Smooth muscle cell (in vitro differentiated cells): ENCODE measurements at regions not wholly inside any gene's neighbourhood (a gene's known extent, or its start where the extent isn't known, plus 50 kb on each side); places are given as distances from the start of the nearest gene placed in this dataset.

ENCODE experiments used
- DNase-seq: peaks from one replicate; lab custom pipeline; 2025; ENCODE audit not compliant: unreplicated experiment; lab: John Stamatoyannopoulos, UW
- H2AFZ ChIP-seq: fragments of 200-600 bp; sonication (generic); 2 replicates; pipeline ENCODE4 v1.6.0; 2016; ENCODE audit warnings: antibody characterized with exemption, low read depth, mild to moderate bottlenecking
- H3F3A ChIP-seq: fragments of 200-600 bp; sonication (generic); 2 replicates; pipeline ENCODE4 v1.6.0; 2017; ENCODE audit warnings: antibody characterized with exemption, low read depth
- H3K27ac ChIP-seq: fragments of 200-600 bp; sonication (generic); 2 replicates; pipeline ENCODE4 v1.5.1; 2016; ENCODE audit warnings: low read depth, mild to moderate bottlenecking
- H3K27me3 ChIP-seq: fragments of 200-600 bp; sonication (generic); 2 replicates; pipeline ENCODE4 v1.6.1; 2016; ENCODE audit warnings: low read depth, mild to moderate bottlenecking
- H3K36me3 ChIP-seq: fragments of 200-600 bp; sonication (generic); 2 replicates; pipeline ENCODE4 v1.5.1; 2016; ENCODE audit warnings: low read depth
- H3K4me1 ChIP-seq: fragments of 200-600 bp; sonication (generic); 2 replicates; pipeline ENCODE4 v1.5.1; 2016; ENCODE audit warnings: low read depth
- H3K4me2 ChIP-seq: fragments of 200-600 bp; sonication (generic); 2 replicates; pipeline ENCODE4 v1.6.0; 2016; ENCODE audit warnings: mild to moderate bottlenecking
- H3K4me3 ChIP-seq: fragments of 200-600 bp; sonication (generic); 2 replicates; pipeline ENCODE4 v1.5.1; 2016; ENCODE audit warnings: mild to moderate bottlenecking
- H3K79me2 ChIP-seq: fragments of 200-600 bp; sonication (generic); 2 replicates; pipeline ENCODE4 v1.6.0; 2016; ENCODE audit warnings: low read depth, mild to moderate bottlenecking
- H3K9ac ChIP-seq: fragments of 200-600 bp; sonication (generic); 2 replicates; pipeline ENCODE4 v1.6.0; 2016; ENCODE audit warnings: low read depth
- H3K9me3 ChIP-seq: fragments of 200-600 bp; sonication (generic); replicated peaks from 2 replicates; pipeline ENCODE4 v1.5.1; 2016; ENCODE audit warnings: low read depth
- H4K20me1 ChIP-seq: fragments of 200-600 bp; sonication (generic); 2 replicates; pipeline ENCODE4 v1.6.0; 2016; ENCODE audit warnings: low read depth
- WGBS: methylation state at CpG from one replicate; pipeline ENCODE4 v1.1.7; 2016; ENCODE audit warnings: low lambda C conversion rate; 5-methylcytosine and 5-hydroxymethylcytosine counted together
- TF ChIP-seq, protein P1 (sequence below): fragments of 200-600 bp; sonication (generic); IDR thresholded peaks from 2 replicates; pipeline ENCODE4 v1.5.1; 2017; ENCODE audit warnings: borderline replicate concordance, mild to moderate bottlenecking, antibody characterized with exemption; ENCODE audit not compliant: insufficient read depth, poor library complexity, severe bottlenecking

DNA sequence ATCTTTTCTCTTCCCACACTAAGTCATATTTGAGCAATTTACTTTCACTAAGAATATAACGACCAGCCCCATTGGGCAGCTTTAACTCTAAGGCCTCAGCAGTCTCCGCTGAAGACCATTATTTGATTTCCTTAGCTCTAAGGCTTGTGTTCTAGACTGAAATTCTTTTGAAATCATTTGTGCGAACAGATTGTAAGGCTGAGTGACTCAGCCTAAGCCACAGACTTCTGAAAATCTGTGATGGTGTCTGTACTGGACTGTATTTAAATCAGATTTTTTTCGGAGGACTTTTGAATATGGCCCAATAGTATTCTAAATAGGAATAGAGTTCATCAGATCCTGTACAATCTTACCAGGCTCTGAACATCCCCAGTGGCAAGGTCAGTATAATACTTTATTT, 150.3 kb upstream of the TECRL start:
- H4K20me1 ChIP-seq = no peaks in the 10 kb centered on the region
- 40% methylated on average over 4 of the region's 4 CpGs for WGBS
- no peaks in the 10 kb centered on the region for H3K79me2 ChIP-seq
- peak overlapping the region; percentile 29 for H2AFZ ChIP-seq
- no peaks in the 10 kb centered on the region for H3K36me3 ChIP-seq
- H3K9ac ChIP-seq = no peak overlapping the region
- DNase-seq = no peak
- TF ChIP-seq, protein P1, sequence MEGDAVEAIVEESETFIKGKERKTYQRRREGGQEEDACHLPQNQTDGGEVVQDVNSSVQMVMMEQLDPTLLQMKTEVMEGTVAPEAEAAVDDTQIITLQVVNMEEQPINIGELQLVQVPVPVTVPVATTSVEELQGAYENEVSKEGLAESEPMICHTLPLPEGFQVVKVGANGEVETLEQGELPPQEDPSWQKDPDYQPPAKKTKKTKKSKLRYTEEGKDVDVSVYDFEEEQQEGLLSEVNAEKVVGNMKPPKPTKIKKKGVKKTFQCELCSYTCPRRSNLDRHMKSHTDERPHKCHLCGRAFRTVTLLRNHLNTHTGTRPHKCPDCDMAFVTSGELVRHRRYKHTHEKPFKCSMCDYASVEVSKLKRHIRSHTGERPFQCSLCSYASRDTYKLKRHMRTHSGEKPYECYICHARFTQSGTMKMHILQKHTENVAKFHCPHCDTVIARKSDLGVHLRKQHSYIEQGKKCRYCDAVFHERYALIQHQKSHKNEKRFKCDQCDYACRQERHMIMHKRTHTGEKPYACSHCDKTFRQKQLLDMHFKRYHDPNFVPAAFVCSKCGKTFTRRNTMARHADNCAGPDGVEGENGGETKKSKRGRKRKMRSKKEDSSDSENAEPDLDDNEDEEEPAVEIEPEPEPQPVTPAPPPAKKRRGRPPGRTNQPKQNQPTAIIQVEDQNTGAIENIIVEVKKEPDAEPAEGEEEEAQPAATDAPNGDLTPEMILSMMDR = no peak
- no peak overlapping the region for H3K4me3 ChIP-seq
- no peak overlapping the region for H3K4me2 ChIP-seq
- no peaks in the 10 kb centered on the region for H3K27me3 ChIP-seq
- H3F3A ChIP-seq = no peaks in the 10 kb centered on the region
- H3K27ac ChIP-seq = peak overlapping the region; percentile 25
- H3K4me1 ChIP-seq = no peaks in the 10 kb centered on the region
- H3K9me3 ChIP-seq = no peaks in the 10 kb centered on the region

DNA sequence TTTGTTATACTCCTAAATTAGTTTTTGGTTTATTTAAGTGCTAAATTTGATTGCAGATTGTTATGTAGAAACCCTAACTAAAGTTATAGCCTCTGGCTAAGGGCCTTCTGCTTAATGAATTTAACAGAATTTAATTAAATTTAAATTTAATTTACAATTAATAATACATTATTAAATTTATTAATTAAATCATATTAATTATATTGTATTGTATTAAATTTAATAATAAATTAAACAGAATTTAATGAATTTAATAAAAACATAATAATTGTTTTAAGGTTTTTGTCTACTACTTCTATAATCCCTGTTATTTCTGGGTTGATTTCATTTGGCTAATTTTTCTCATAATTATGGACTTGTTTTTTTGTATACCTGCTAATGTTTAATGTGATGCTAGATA, 141.9 kb upstream of the TECRL start:
- no peak overlapping the region for H2AFZ ChIP-seq
- no peaks in the 10 kb centered on the region for H3K79me2 ChIP-seq
- no peaks in the 10 kb centered on the region for H3K4me1 ChIP-seq
- no peaks in the 10 kb centered on the region for H3K27me3 ChIP-seq
- no peak overlapping the region for H3K4me2 ChIP-seq
- no peaks in the 10 kb centered on the region for H3K9me3 ChIP-seq
- H3K36me3 ChIP-seq = no peaks in the 10 kb centered on the region
- no peak overlapping the region for H3K4me3 ChIP-seq
- no peaks in the 10 kb centered on the region for H4K20me1 ChIP-seq
- TF ChIP-seq, protein P1 = no peak
- no peak overlapping the region for H3K27ac ChIP-seq
- H3F3A ChIP-seq = no peaks in the 10 kb centered on the region
- DNase-seq = no peak
- H3K9ac ChIP-seq = no peak overlapping the region

DNA sequence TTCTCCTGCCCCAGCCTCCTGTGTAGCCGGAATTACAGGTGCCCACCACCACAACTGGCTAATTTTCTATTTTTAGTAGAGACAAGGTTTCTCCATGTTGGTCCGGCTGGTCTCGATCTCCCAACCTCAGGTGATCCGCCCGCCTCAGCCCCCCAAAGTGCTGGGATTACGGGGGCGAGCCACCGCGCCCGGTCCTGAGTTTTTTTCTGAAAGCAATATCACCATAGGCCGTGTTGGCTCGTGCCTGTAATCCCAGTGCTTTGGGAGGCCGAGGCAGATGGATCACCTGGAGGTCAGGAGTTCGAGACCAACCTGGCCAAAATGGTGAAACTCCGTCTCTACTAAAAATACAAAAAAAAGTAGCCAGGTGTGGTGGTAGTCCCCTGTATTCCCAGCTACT, 136.3 kb upstream of the TECRL start:
- no peaks in the 10 kb centered on the region for H3K36me3 ChIP-seq
- H2AFZ ChIP-seq = no peak overlapping the region
- H3K4me2 ChIP-seq = no peak overlapping the region

DNA sequence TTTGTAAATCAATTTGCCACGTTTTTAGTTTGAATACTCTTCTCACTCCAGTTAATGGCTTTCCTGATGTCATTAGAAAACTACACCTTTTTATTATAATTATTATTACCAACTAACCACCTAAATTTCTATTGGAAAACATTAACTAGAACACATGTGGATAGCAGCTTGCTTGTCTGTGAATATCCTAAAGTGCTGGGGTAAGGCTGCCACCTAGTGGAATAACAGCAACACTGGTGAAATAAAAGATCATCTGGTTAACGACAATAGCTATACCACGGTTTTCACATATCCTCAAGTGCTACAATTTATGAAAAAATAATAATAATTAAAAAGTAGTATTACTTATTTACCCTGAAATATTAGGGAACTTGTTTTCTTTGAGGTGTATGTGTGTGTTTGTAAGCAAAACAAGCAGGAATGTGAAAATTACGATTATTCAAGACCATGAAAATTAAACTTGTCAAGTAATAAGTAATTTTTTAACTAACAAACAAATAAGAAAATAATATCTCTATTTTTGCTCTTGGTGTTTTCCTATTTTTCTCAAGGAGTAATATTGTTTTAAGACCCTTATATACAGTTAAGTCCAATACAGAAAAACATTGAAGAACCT, 130.1 kb upstream of the TECRL start:
- WGBS = 22% methylated on average over 4 of the region's 4 CpGs
- no peaks in the 10 kb centered on the region for H3F3A ChIP-seq
- TF ChIP-seq, protein P1 = peak; percentile 87

More for the DNA sequence above, 136.3 kb upstream of the TECRL start:
- DNase-seq = no peak
- Histone ChIP-seq H3K79me2 (no peaks in the 10 kb centered on the region), H3K9me3 (no peaks in the 10 kb centered on the region), H4K20me1 (no peaks in the 10 kb centered on the region), H3F3A (no peaks in the 10 kb centered on the region), H3K4me1 (no peaks in the 10 kb centered on the region), H3K27me3 (no peaks in the 10 kb centered on the region), H3K4me3 (no peak overlapping the region), H3K27ac (no peak overlapping the region), H3K9ac (no peak overlapping the region)
- WGBS = 98% methylated on average over 15 of the region's 15 CpGs
- TF ChIP-seq, protein P1 = no peak

More for the DNA sequence above, 130.1 kb upstream of the TECRL start:
- DNase-seq = no peak
- H3K4me3 ChIP-seq = no peak overlapping the region
- H4K20me1 ChIP-seq = no peaks in the 10 kb centered on the region
- H3K27ac ChIP-seq = no peak overlapping the region
- H3K4me2 ChIP-seq = no peak overlapping the region
- H3K9me3 ChIP-seq = no peaks in the 10 kb centered on the region
- no peaks in the 10 kb centered on the region for H3K27me3 ChIP-seq
- H2AFZ ChIP-seq = no peak overlapping the region
- H3K4me1 ChIP-seq = no peaks in the 10 kb centered on the region
- no peaks in the 10 kb centered on the region for H3K36me3 ChIP-seq
- H3K79me2 ChIP-seq = no peaks in the 10 kb centered on the region
- H3K9ac ChIP-seq = no peak overlapping the region
